ENCODE measurements at regions not wholly inside any gene's neighbourhood (a gene's known extent, or its start where the extent isn't known, plus 50 kb on each side); places are given as distances from the start of the nearest gene placed in this dataset.

DNA sequence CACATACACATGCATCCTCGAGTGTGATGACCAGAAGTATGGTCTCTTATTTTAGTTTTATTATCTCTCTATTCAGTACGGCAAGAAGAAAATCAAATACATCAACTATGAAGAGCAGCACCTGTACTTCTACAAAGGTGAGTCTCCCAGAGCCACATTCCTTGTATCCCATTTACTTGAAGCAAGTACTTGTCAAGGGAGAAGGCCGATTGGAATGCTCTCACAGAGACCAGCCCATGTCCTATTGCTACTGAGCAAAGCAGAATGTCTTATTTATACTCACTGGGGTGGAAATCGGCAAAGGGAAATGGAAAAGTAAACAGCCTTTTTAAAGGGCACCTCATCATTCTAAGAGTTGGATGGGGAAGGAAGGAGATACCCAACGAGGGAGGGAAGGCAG is 72.6 kb upstream of the OR5AK2 start:
- ATAC-seq (ENCODE audit: insufficient number of reproducible peaks, low FRiP score, low read depth) (no peak), DNase-seq (ENCODE audit: low spot score) (no peak)
- Histone ChIP-seq H3K36me3 (no peaks in the 10 kb centered on the region), H3K4me1 (ENCODE audit: control insufficient read depth in 1 of 2, low read depth in 2 of 2) (no peaks in the 10 kb centered on the region), H3K4me3 (no peak overlapping the region), H3K27ac (no peak overlapping the region), H3K27me3 (replicated peaks; ENCODE audit: insufficient read depth) (no peaks in the 10 kb centered on the region), H3K9me3 (no peaks in the 10 kb centered on the region)
- TF ChIP-seq, protein P1, sequence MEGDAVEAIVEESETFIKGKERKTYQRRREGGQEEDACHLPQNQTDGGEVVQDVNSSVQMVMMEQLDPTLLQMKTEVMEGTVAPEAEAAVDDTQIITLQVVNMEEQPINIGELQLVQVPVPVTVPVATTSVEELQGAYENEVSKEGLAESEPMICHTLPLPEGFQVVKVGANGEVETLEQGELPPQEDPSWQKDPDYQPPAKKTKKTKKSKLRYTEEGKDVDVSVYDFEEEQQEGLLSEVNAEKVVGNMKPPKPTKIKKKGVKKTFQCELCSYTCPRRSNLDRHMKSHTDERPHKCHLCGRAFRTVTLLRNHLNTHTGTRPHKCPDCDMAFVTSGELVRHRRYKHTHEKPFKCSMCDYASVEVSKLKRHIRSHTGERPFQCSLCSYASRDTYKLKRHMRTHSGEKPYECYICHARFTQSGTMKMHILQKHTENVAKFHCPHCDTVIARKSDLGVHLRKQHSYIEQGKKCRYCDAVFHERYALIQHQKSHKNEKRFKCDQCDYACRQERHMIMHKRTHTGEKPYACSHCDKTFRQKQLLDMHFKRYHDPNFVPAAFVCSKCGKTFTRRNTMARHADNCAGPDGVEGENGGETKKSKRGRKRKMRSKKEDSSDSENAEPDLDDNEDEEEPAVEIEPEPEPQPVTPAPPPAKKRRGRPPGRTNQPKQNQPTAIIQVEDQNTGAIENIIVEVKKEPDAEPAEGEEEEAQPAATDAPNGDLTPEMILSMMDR (IDR thresholded peaks at IDR 0.05), result no peak

GRCh38 chr11:56911312-56911711 is 77.4 kb upstream of the OR5AK2 start:
- no peaks in the 10 kb centered on the region for H3K9me3 ChIP-seq
- no peaks in the 10 kb centered on the region for H3K4me1 ChIP-seq (ENCODE audit: control insufficient read depth in 1 of 2, low read depth in 2 of 2)
- ATAC-seq (ENCODE audit: insufficient number of reproducible peaks, low FRiP score, low read depth), result no peak
- no peak overlapping the region for H3K4me3 ChIP-seq
- no peaks in the 10 kb centered on the region for H3K27me3 ChIP-seq (replicated peaks; ENCODE audit: insufficient read depth)
- TF ChIP-seq, protein P1 (IDR thresholded peaks at IDR 0.05), result no peak
- no peaks in the 10 kb centered on the region for H3K36me3 ChIP-seq
- H3K27ac ChIP-seq, result no peak overlapping the region
- no peak for DNase-seq (ENCODE audit: low spot score)

GRCh38 chr11:56910785-56911184 is 77.9 kb upstream of the OR5AK2 start:
- ATAC-seq (ENCODE audit: insufficient number of reproducible peaks, low FRiP score, low read depth) (no peak), DNase-seq (ENCODE audit: low spot score) (no peak)
- Histone ChIP-seq H3K27ac (no peak overlapping the region), H3K27me3 (replicated peaks; ENCODE audit: insufficient read depth) (no peaks in the 10 kb centered on the region), H3K9me3 (no peaks in the 10 kb centered on the region), H3K4me3 (no peak overlapping the region), H3K36me3 (no peaks in the 10 kb centered on the region), H3K4me1 (ENCODE audit: control insufficient read depth in 1 of 2, low read depth in 2 of 2) (no peaks in the 10 kb centered on the region)
- TF ChIP-seq, protein P1 (IDR thresholded peaks at IDR 0.05), result no peak

- ATAC-seq (ENCODE audit: insufficient number of reproducible peaks, low FRiP score, low read depth) (no peak), DNase-seq (ENCODE audit: low spot score) (no peak)
- no peaks in the 10 kb centered on the region for H3K27me3 ChIP-seq (replicated peaks; ENCODE audit: insufficient read depth)
Measured at GRCh38 chr11:56910046-56910773, 78.5 kb upstream of the OR5AK2 start.

DNA sequence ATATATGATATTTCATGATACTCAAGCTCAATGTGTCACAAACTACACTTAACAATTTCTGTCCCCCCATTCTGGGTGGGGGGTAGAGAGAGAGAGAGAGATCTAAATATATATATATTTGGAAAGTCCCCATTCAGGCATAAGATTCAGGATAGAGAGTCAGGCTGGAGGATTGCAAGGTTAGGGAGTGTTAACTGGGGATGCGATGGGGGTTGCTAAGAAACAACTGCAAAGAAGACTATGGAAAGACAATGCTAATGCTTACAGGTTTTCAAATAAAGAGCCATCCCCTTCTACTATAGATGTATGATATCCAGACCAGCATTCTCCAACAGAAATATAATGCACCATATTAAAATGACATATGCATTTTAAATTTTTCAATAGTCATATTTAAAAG is 79.2 kb upstream of the OR5AK2 start:
- DNase-seq (ENCODE audit: low spot score) (no peak), ATAC-seq (ENCODE audit: insufficient number of reproducible peaks, low FRiP score, low read depth) (no peak)
- TF ChIP-seq, protein P1 (IDR thresholded peaks at IDR 0.05), result no peak

More at GRCh38 chr11:56910046-56910773, 78.5 kb upstream of the OR5AK2 start:
- Histone ChIP-seq H3K27ac (no peak overlapping the region), H3K4me3 (no peak overlapping the region), H3K36me3 (no peaks in the 10 kb centered on the region), H3K4me1 (ENCODE audit: control insufficient read depth in 1 of 2, low read depth in 2 of 2) (no peaks in the 10 kb centered on the region), H3K9me3 (no peaks in the 10 kb centered on the region)
- TF ChIP-seq, protein P1 (IDR thresholded peaks at IDR 0.05), result no peak

More for the DNA sequence above, 79.2 kb upstream of the OR5AK2 start:
- Histone ChIP-seq H3K4me1 (ENCODE audit: control insufficient read depth in 1 of 2, low read depth in 2 of 2) (no peaks in the 10 kb centered on the region), H3K9me3 (no peaks in the 10 kb centered on the region), H3K27ac (no peak overlapping the region), H3K36me3 (no peaks in the 10 kb centered on the region), H3K4me3 (no peak overlapping the region), H3K27me3 (replicated peaks; ENCODE audit: insufficient read depth) (no peaks in the 10 kb centered on the region)
